Fibroblast of lung (primary cell): ENCODE measurements at regions not wholly inside any gene's neighbourhood (a gene's known extent, or its start where the extent isn't known, plus 50 kb on each side); places are given as distances from the start of the nearest gene placed in this dataset.

Experiments
- EZH2 ChIP-seq: IDR thresholded peaks from 2 replicates; pipeline ENCODE4 v1.5.1; 2012; ENCODE audit warnings: low read length, control low read depth, mild to moderate bottlenecking; ENCODE audit errors: missing control alignments
- TF ChIP-seq, protein P1 (sequence below), 2 donors: IDR thresholded peaks in 1 of 2; conservative IDR thresholded peaks in 1 of 2; 1 replicate in 1 of 2; 2 replicates in 1 of 2; pipeline ENCODE4 v1.5.1; 2011 to 2012; ENCODE audit warnings: low read length in 2 of 2, control low read depth in 1 of 2, inconsistent platforms in 1 of 2, low read depth in 1 of 2, mild to moderate bottlenecking in 1 of 2

DNA sequence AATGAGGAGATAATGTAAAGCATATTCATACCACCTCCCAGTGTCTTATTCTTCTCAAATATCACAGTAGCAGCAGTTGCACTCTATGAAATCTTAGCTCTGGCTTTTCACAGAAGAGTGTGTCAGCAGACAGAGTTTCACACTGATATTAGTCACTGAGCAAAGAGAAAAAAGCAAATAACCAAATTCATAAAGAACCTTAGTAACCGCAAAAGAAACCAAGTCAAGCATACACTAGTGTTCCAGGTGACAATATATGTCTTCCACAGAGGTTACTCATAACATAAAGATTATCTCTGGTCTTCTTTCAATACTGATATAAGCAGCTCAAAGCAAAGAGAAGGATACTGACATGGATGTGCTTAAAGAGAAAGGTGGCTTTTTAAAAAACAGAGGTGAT, 181.7 kb upstream of the EDNRA start:
- TF ChIP-seq, protein P1, sequence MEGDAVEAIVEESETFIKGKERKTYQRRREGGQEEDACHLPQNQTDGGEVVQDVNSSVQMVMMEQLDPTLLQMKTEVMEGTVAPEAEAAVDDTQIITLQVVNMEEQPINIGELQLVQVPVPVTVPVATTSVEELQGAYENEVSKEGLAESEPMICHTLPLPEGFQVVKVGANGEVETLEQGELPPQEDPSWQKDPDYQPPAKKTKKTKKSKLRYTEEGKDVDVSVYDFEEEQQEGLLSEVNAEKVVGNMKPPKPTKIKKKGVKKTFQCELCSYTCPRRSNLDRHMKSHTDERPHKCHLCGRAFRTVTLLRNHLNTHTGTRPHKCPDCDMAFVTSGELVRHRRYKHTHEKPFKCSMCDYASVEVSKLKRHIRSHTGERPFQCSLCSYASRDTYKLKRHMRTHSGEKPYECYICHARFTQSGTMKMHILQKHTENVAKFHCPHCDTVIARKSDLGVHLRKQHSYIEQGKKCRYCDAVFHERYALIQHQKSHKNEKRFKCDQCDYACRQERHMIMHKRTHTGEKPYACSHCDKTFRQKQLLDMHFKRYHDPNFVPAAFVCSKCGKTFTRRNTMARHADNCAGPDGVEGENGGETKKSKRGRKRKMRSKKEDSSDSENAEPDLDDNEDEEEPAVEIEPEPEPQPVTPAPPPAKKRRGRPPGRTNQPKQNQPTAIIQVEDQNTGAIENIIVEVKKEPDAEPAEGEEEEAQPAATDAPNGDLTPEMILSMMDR (conservative IDR thresholded peaks at IDR 0.05 in 1 of 2, IDR thresholded peaks at IDR 0.05 in 1 of 2; ENCODE audit: low read depth in 1 of 2, low read length in 2 of 2), result no peak
- TF ChIP-seq EZH2, result no peak
